MCF 10A (cell line): ENCODE measurements at regions not wholly inside any gene's neighbourhood (a gene's known extent, or its start where the extent isn't known, plus 50 kb on each side); places are given as distances from the start of the nearest gene placed in this dataset.

Experiments
- BruUV-seq: library from RNA; stranded (reverse); fragments of 400-500 nt; replicated peaks from 2 replicates; lab custom pipeline; 2021; lab: Mats Ljungman, UMichigan
- CTCF ChIA-PET: fragments of 300-600 bp; sonication (Branson Sonifier 250); formaldehyde crosslinking; extraction: SDS; loops from one replicate; lab custom pipeline; 2021; ENCODE audit warnings: antibody characterized with exemption, inconsistent platforms; lab: Yijun Ruan, JAX
- POLR2A ChIA-PET: fragments of 300-600, 350-650 bp; sonication (Branson Sonifier 250); formaldehyde crosslinking; extraction: SDS; loops from one replicate; lab custom pipeline; 2020; ENCODE audit warnings: antibody characterized with exemption, inconsistent platforms; lab: Yijun Ruan, JAX
- DNase-seq: peaks from one replicate; pipeline ENCODE4 v3.0.0-alpha.2; 2018; ENCODE audit not compliant: unreplicated experiment
- H3K27ac Mint-ChIP-seq: one replicate; pipeline ENCODE4 v1.8.0; 2022; ENCODE audit warnings: mild to moderate bottlenecking, low read depth, mixed read lengths; ENCODE audit not compliant: unreplicated experiment
- H3K27me3 Mint-ChIP-seq: one replicate; pipeline ENCODE4 v1.8.0; 2022; ENCODE audit warnings: mixed read lengths; ENCODE audit not compliant: insufficient read depth, unreplicated experiment
- H3K36me3 Mint-ChIP-seq: one replicate; pipeline ENCODE4 v1.8.0; 2022; ENCODE audit warnings: mild to moderate bottlenecking, moderate library complexity, mixed read lengths; ENCODE audit not compliant: insufficient read depth, unreplicated experiment
- H3K4me1 Mint-ChIP-seq: one replicate; pipeline ENCODE4 v1.8.0; 2022; ENCODE audit warnings: mixed read lengths; ENCODE audit not compliant: insufficient read depth, unreplicated experiment
- H3K4me3 Mint-ChIP-seq: one replicate; pipeline ENCODE4 v1.8.0; 2022; ENCODE audit warnings: mild to moderate bottlenecking, moderate library complexity, mixed read lengths; ENCODE audit not compliant: unreplicated experiment
- H3K9me3 Mint-ChIP-seq: one replicate; pipeline ENCODE4 v1.8.0; 2022; ENCODE audit warnings: mixed read lengths; ENCODE audit not compliant: unreplicated experiment
- intact Hi-C: fragments of 100-400 bp; cut with micrococcal nuclease; formaldehyde crosslinking; loops from 2 replicates; pipeline ENCODE4 v1.14.1; 2022
- TF ChIP-seq, protein P1 (sequence below): fragments of 200-600 bp; IDR thresholded peaks from one replicate; pipeline ENCODE4 v1.8.0; 2022; ENCODE audit warnings: antibody characterized with exemption, mild to moderate bottlenecking; ENCODE audit not compliant: unreplicated experiment

DNA sequence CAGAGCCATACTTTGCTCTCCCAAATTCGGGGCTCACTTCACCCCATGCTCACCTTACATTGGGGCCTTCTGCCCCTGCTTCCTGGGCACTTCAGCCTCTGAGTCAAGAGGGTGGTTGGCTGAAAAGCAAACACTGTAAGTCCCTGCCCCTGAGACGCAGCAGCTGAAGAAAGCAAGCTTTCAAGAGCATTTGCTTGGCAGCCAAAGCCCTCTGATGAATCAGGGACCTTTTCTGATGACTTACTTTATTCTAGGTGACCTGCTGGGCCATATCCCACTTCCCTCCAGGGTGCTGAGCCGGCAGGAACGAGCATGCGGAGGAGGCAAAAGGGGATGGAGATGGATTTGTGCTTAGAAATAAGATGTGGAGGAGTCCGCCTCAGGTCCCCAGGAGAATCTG lies 147.0 kb upstream of the TNRC6C start:
- TF ChIP-seq, protein P1, sequence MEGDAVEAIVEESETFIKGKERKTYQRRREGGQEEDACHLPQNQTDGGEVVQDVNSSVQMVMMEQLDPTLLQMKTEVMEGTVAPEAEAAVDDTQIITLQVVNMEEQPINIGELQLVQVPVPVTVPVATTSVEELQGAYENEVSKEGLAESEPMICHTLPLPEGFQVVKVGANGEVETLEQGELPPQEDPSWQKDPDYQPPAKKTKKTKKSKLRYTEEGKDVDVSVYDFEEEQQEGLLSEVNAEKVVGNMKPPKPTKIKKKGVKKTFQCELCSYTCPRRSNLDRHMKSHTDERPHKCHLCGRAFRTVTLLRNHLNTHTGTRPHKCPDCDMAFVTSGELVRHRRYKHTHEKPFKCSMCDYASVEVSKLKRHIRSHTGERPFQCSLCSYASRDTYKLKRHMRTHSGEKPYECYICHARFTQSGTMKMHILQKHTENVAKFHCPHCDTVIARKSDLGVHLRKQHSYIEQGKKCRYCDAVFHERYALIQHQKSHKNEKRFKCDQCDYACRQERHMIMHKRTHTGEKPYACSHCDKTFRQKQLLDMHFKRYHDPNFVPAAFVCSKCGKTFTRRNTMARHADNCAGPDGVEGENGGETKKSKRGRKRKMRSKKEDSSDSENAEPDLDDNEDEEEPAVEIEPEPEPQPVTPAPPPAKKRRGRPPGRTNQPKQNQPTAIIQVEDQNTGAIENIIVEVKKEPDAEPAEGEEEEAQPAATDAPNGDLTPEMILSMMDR: no peak
- ChIA-PET CTCF (no interaction called here), POLR2A (no interaction called here)
- Mint-ChIP-seq H3K4me3 (no peak overlapping the region), H3K27me3 (peaks cover 25% of the 10 kb centered on the region), H3K4me1 (no peaks in the 10 kb centered on the region), H3K36me3 (no peaks in the 10 kb centered on the region), H3K9me3 (no peaks in the 10 kb centered on the region), H3K27ac (no peak overlapping the region)
- BruUV-seq: no TSS peak
- intact Hi-C loops: no loop called here
- DNase-seq: no peak

DNA sequence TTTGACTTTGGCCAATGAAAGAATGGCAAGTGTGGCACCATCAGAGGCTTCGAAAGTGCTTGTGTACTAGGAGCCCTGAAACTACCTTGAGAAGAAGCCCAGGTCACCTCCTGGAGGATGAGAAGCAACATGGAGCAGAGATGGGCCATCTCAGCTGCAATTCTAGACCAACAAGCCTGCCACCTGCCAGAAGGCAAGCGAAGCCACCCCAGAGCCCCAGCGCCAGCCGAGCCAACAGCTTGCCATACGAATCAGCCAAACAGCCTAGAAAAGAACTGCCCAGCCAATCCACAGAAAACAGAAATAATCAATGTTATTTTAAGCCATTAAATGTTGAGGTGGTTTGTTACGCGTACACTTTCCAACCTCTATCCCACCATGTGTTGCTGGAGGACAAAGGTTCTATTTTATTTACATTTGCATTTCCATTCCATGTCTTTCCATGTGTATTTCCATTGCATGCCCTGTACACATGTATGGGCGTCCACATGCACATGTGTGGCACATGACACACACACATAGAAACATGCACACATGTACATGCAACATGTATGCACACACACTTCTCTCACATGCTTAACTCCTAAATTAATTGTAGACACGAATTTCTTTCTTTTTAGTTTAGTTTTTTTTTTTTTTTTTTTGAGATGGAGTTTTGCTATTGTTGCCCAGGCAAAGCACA lies 144.3 kb upstream of the TNRC6C start:
- Mint-ChIP-seq H3K4me3 (no peak overlapping the region), H3K9me3 (no peaks in the 10 kb centered on the region), H3K27me3 (peaks cover 14% of the 10 kb centered on the region), H3K27ac (no peak overlapping the region), H3K4me1 (no peaks in the 10 kb centered on the region), H3K36me3 (no peaks in the 10 kb centered on the region)
- ChIA-PET CTCF (interaction anchor here (0.7 to 1.4 kb wide), 2 partner anchors 56 to 272 kb away, joined by 3 read pairs; no protein-coding TSS in a partner anchor), POLR2A (no interaction called here)
- DNase-seq: no peak
- intact Hi-C loops: no loop called here
- no TSS peak for BruUV-seq
- TF ChIP-seq, protein P1: no peak

DNA sequence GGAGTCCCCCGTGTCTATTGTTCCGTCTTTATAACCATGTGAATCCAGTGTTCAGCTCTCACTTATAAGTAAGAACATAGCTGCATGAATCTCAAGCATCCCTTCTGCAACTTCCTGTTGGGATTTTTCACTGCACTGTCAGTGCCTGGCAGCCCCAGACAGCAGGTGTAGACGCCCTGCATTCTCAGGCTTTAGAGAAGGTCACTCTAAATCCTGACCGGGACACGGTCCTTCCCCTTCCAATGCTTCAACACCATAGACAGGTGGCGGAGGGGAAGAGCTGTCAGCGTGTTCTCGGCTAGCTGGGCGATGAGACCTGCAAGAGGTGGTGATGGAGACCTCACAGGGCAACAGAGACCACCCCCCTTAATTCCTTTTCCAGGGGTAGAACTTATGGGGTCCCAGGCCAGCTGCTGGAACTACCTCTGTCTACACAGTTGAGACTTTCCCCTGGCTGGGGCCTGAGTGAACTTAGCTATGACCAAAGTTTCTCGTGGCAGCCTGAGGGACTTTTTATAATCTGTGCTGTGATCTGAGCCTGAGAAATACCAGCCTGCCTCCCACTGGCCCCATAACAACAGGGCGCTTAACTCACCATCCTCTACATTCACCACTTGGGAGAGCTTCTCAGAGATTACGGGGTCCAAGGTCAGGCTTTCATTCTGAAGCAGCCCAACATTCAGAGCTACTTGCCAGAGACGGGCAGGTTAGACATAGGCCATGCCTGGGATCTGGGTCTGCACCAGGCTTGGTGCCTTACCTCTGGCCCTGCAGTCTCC lies 143.2 kb upstream of the TNRC6C start:
- Mint-ChIP-seq H3K4me1 (no peaks in the 10 kb centered on the region), H3K4me3 (no peak overlapping the region)
- CTCF ChIA-PET: interaction anchor here (0.7 to 1.4 kb wide), 3 partner anchors 55 to 1482 kb away, joined by 3 to 4 read pairs (median 3); no protein-coding TSS in a partner anchor

DNA sequence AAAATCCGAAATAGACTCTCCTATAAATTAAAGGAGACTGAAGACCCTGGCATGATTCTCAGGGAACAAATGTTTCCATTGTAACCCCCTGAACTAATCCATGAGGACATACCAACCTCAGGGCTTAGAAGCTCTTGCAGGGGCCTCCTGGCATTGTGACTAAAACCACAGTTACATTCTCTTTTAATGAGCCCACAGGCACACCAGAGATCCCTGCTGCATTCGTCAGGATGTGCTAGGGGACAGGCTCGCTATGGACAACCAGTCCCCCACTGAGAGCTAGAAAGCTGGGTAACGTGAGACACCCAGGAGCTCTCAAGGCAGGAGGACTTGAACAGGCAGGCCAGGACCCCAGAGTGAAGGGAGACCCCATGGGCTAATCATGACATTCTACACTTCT lies 140.6 kb upstream of the TNRC6C start:
- Mint-ChIP-seq H3K27ac (no peak overlapping the region), H3K36me3 (peaks cover 5% of the 10 kb centered on the region), H3K4me1 (no peaks in the 10 kb centered on the region), H3K4me3 (no peak overlapping the region), H3K9me3 (no peaks in the 10 kb centered on the region), H3K27me3 (peaks cover 49% of the 10 kb centered on the region)
- ChIA-PET CTCF (no interaction called here), POLR2A (no interaction called here)
- TF ChIP-seq, protein P1: no peak
- no TSS peak for BruUV-seq
- intact Hi-C loops: no loop called here
- no peak for DNase-seq

More for the DNA sequence above, 143.2 kb upstream of the TNRC6C start:
- Mint-ChIP-seq H3K27me3 (peaks cover 25% of the 10 kb centered on the region), H3K9me3 (no peaks in the 10 kb centered on the region), H3K36me3 (no peaks in the 10 kb centered on the region), H3K27ac (no peak overlapping the region)
- BruUV-seq: no TSS peak
- DNase-seq: no peak
- intact Hi-C loops: no loop called here
- POLR2A ChIA-PET: no interaction called here
- TF ChIP-seq, protein P1: no peak
